GM10266 (cell line): ENCODE measurements at regions not wholly inside any gene's neighbourhood (a gene's known extent, or its start where the extent isn't known, plus 50 kb on each side); places are given as distances from the start of the nearest gene placed in this dataset.

Experiments
- DNase-seq: peaks from one replicate; pipeline ENCODE4 v3.0.0; 2012; ENCODE audit errors: extremely low spot score
- TF ChIP-seq, protein P1 (sequence below): IDR thresholded peaks from 2 replicates; pipeline ENCODE4 v1.5.1; 2012; ENCODE audit warnings: mild to moderate bottlenecking, low read depth; ENCODE audit not compliant: control insufficient read depth, insufficient read depth; ENCODE audit errors: missing control alignments

DNA sequence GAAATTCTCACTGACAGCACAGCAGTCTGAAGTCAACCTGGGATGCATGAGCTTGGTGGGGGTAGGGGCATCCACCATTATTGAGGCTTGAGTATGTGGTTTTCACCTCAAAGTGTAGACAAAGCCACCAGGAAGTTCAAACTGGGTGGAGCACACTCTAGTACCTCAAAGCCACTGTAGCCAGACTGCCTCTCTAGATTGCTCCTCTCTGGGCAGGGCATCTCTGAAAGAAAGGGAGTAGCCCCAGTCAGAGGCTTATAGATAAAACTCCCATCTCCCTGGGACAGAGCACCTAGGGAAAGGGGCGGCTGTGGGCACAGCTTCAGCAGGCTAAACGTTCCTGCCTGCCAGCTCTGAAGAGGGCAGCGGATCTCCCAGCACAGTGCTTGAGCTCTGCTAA is 143.0 kb downstream of the KITLG start:
- TF ChIP-seq, protein P1, sequence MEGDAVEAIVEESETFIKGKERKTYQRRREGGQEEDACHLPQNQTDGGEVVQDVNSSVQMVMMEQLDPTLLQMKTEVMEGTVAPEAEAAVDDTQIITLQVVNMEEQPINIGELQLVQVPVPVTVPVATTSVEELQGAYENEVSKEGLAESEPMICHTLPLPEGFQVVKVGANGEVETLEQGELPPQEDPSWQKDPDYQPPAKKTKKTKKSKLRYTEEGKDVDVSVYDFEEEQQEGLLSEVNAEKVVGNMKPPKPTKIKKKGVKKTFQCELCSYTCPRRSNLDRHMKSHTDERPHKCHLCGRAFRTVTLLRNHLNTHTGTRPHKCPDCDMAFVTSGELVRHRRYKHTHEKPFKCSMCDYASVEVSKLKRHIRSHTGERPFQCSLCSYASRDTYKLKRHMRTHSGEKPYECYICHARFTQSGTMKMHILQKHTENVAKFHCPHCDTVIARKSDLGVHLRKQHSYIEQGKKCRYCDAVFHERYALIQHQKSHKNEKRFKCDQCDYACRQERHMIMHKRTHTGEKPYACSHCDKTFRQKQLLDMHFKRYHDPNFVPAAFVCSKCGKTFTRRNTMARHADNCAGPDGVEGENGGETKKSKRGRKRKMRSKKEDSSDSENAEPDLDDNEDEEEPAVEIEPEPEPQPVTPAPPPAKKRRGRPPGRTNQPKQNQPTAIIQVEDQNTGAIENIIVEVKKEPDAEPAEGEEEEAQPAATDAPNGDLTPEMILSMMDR = no peak
- no peak for DNase-seq
